ENCODE measurements at regions not wholly inside any gene's neighbourhood (a gene's known extent, or its start where the extent isn't known, plus 50 kb on each side); places are given as distances from the start of the nearest gene placed in this dataset.

DNA sequence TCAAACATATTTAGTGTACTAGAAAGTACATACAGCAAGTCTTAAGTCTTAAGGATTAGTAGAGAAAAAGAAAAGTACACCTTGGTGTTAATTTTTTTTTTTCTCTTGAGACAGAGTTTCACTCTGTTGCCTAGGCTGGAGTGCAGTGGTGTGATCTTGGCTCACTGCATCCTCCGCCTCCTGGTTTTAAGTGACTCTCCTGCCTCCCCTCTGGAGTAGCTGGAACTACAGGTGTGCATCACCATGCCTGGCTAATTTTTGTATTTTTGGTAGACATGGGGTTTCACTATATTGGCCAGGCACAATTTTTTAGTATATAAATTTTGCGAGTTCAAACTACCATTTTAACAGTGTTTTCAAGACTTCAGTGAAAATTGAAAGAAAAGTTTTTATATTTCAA is 1941.1 kb upstream of the CDH6 start:
- TF ChIP-seq FOS (IDR thresholded peaks at IDR 0.05; ENCODE audit: borderline replicate concordance, insufficient read depth, low read length), result no peak
- no peak for TF ChIP-seq EZH2 (IDR thresholded peaks at IDR 0.05; ENCODE audit: borderline replicate concordance, low read depth, low read length, severe bottlenecking)
- no peak for TF ChIP-seq POLR2AphosphoS5 (IDR thresholded peaks at IDR 0.05; ENCODE audit: insufficient read depth, low read depth, low read length)
- TF ChIP-seq, protein P1, sequence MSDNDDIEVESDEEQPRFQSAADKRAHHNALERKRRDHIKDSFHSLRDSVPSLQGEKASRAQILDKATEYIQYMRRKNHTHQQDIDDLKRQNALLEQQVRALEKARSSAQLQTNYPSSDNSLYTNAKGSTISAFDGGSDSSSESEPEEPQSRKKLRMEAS (IDR thresholded peaks at IDR 0.05; ENCODE audit: insufficient read depth, insufficient read length), result no peak
- no peak for TF ChIP-seq JUN (IDR thresholded peaks at IDR 0.05; ENCODE audit: borderline replicate concordance, insufficient read depth, insufficient read length, low read depth)
- TF ChIP-seq MYC (IDR thresholded peaks at IDR 0.05; ENCODE audit: low read depth, low read length), result no peak
- TF ChIP-seq GATA2 (IDR thresholded peaks at IDR 0.05; ENCODE audit: insufficient read depth, insufficient read length, low read depth, low read length), result no peak
- TF ChIP-seq POLR2A (IDR thresholded peaks at IDR 0.05; ENCODE audit: low read depth, low read length), result no peak
- TF ChIP-seq, protein P2, sequence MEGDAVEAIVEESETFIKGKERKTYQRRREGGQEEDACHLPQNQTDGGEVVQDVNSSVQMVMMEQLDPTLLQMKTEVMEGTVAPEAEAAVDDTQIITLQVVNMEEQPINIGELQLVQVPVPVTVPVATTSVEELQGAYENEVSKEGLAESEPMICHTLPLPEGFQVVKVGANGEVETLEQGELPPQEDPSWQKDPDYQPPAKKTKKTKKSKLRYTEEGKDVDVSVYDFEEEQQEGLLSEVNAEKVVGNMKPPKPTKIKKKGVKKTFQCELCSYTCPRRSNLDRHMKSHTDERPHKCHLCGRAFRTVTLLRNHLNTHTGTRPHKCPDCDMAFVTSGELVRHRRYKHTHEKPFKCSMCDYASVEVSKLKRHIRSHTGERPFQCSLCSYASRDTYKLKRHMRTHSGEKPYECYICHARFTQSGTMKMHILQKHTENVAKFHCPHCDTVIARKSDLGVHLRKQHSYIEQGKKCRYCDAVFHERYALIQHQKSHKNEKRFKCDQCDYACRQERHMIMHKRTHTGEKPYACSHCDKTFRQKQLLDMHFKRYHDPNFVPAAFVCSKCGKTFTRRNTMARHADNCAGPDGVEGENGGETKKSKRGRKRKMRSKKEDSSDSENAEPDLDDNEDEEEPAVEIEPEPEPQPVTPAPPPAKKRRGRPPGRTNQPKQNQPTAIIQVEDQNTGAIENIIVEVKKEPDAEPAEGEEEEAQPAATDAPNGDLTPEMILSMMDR (IDR thresholded peaks at IDR 0.05; ENCODE audit: extremely low read depth in 1 of 2, insufficient read depth in 1 of 2, low read depth in 1 of 2, low read length in 2 of 2), result no peak

More for the DNA sequence above, 1941.1 kb upstream of the CDH6 start:
- no peaks in the 10 kb centered on the region for H3K9me1 ChIP-seq (replicated peaks; ENCODE audit: control insufficient read depth, extremely low read depth, insufficient read depth, low read length)
- H3K27me3 ChIP-seq (ENCODE audit: control insufficient read depth in 2 of 2, insufficient read depth in 2 of 2, low read length in 2 of 2), result no peaks in the 10 kb centered on the region
- H3K4me3 ChIP-seq (replicated peaks in 1 of 3; ENCODE audit: insufficient read depth in 1 of 3, low read depth in 1 of 3, low read length in 3 of 3), result no peak overlapping the region
- CTCF ChIA-PET, result no interaction called here
- no peak overlapping the region for H3K9ac ChIP-seq (replicated peaks; ENCODE audit: extremely low read depth, insufficient read depth, low read length)
- H3K27ac ChIP-seq (ENCODE audit: insufficient read depth, low read depth, low read length), result no peak overlapping the region
- H3K4me1 ChIP-seq (ENCODE audit: control insufficient read depth, extremely low read depth, insufficient read depth, low read length), result no peaks in the 10 kb centered on the region
- no TSS peak for BruUV-seq (replicated peaks)
- DNase-seq (ENCODE audit: low read depth, low spot score) (no peak), FAIRE-seq (no peak)
- H3K4me2 ChIP-seq (ENCODE audit: insufficient read depth, low read length), result no peak overlapping the region
- H4K20me1 ChIP-seq (replicated peaks; ENCODE audit: control insufficient read depth, extremely low read depth, insufficient read depth, low read length), result no peaks in the 10 kb centered on the region
- POLR2A ChIA-PET, result no interaction called here
- H3K9me3 ChIP-seq (replicated peaks; ENCODE audit: control insufficient read depth, insufficient read depth, low read length), result peaks cover 3% of the 10 kb centered on the region
- no peak overlapping the region for H2AFZ ChIP-seq (ENCODE audit: low read depth, low read length)
- no peaks in the 10 kb centered on the region for H3K79me2 ChIP-seq (ENCODE audit: control insufficient read depth, insufficient read depth, low read length)
- dilution Hi-C loops (cut with MboI; ENCODE audit: extremely low pct_ligation_motif_present, low sequenced_read_pairs) (no loop called here), intact Hi-C loops (cut with micrococcal nuclease) (no loop called here)
- no peaks in the 10 kb centered on the region for H3K36me3 ChIP-seq (ENCODE audit: control insufficient read depth in 2 of 2, extremely low read depth in 1 of 2, insufficient read depth in 2 of 2, low read length in 2 of 2)

Data from endothelial cell of umbilical vein (primary cell).